Upper lobe of right lung (tissue), 1 donor: ENCODE measurements at regions not wholly inside any gene's neighbourhood (a gene's known extent, or its start where the extent isn't known, plus 50 kb on each side); places are given as distances from the start of the nearest gene placed in this dataset.

ENCODE experiments used
- ATAC-seq: fragments of 200-7000 bp; cut with Tn5 transposase; one replicate; pipeline ENCODE4 v1.9.1; 2020; ENCODE audit warnings: mild to moderate bottlenecking, moderate library complexity
- DNase-seq: peaks from one replicate; pipeline ENCODE4 v3.0.0-alpha.2; 2020
- H3K27ac ChIP-seq: fragments of 200-600 bp; one replicate; pipeline ENCODE4 v1.8.0; 2022
- H3K27me3 ChIP-seq: fragments of 200-600 bp; one replicate; pipeline ENCODE4 v1.8.0; 2022; ENCODE audit warnings: mild to moderate bottlenecking
- H3K36me3 ChIP-seq: fragments of 200-600 bp; one replicate; pipeline ENCODE4 v1.8.0; 2022
- H3K4me1 ChIP-seq: fragments of 200-600 bp; one replicate; pipeline ENCODE4 v1.8.0; 2022
- H3K4me3 ChIP-seq: fragments of 200-600 bp; one replicate; pipeline ENCODE4 v1.8.0; 2022; ENCODE audit warnings: mild to moderate bottlenecking
- H3K9me3 ChIP-seq: fragments of 200-600 bp; one replicate; pipeline ENCODE4 v1.8.0; 2022
- CTCF ChIP-seq: fragments of 200-600 bp; IDR thresholded peaks from one replicate; pipeline ENCODE4 v1.8.0; 2022; ENCODE audit warnings: antibody characterized with exemption
- intact Hi-C: fragments of 100-400 bp; cut with DNase I; formaldehyde crosslinking; loops from one replicate; pipeline ENCODE4 v1.11.0; 2022
- donor health status: DM: no; HTN: yes; CAD: no; lungs with severe emphysema.

- intact Hi-C loops, result no loop called here
- Histone ChIP-seq H3K4me3 (no peak overlapping the region), H3K36me3 (no peaks in the 10 kb centered on the region), H3K9me3 (no peaks in the 10 kb centered on the region), H3K27me3 (no peaks in the 10 kb centered on the region), H3K27ac (no peak overlapping the region), H3K4me1 (no peaks in the 10 kb centered on the region)
- ATAC-seq (no peak), DNase-seq (no peak)
- TF ChIP-seq CTCF, result no peak
Measured at GRCh38 chr4:108236264-108236663, 67.5 kb upstream of the LEF1 start.

GRCh38 chr4:108227923-108228322 lies 59.2 kb upstream of the LEF1 start:
- Histone ChIP-seq H3K9me3 (no peaks in the 10 kb centered on the region), H3K4me3 (no peak overlapping the region), H3K36me3 (no peaks in the 10 kb centered on the region), H3K27ac (no peak overlapping the region), H3K27me3 (no peaks in the 10 kb centered on the region), H3K4me1 (no peaks in the 10 kb centered on the region)
- intact Hi-C loops, result no loop called here
- no peak for TF ChIP-seq CTCF
- DNase-seq, result no peak
- ATAC-seq, result no peak

GRCh38 chr4:108224611-108225053 lies 55.9 kb upstream of the LEF1 start:
- Histone ChIP-seq H3K36me3 (no peaks in the 10 kb centered on the region), H3K27me3 (no peaks in the 10 kb centered on the region), H3K4me3 (no peak overlapping the region), H3K4me1 (no peaks in the 10 kb centered on the region), H3K9me3 (no peaks in the 10 kb centered on the region), H3K27ac (no peak overlapping the region)
- no peak for ATAC-seq
- intact Hi-C loops, result no loop called here
- no peak for TF ChIP-seq CTCF
- no peak for DNase-seq

- no peak for ATAC-seq
- no peak for TF ChIP-seq CTCF
- no peak overlapping the region for H3K27ac ChIP-seq
- no peak for DNase-seq
- no peaks in the 10 kb centered on the region for H3K4me1 ChIP-seq
- no peaks in the 10 kb centered on the region for H3K36me3 ChIP-seq
- no peaks in the 10 kb centered on the region for H3K9me3 ChIP-seq
- no peaks in the 10 kb centered on the region for H3K27me3 ChIP-seq
- H3K4me3 ChIP-seq, result no peak overlapping the region
- intact Hi-C loops, result no loop called here
Measured at GRCh38 chr4:108223313-108223712, 54.6 kb upstream of the LEF1 start.

- Histone ChIP-seq H3K36me3 (no peaks in the 10 kb centered on the region), H3K4me3 (no peak overlapping the region), H3K9me3 (no peaks in the 10 kb centered on the region), H3K27ac (no peak overlapping the region), H3K27me3 (no peaks in the 10 kb centered on the region), H3K4me1 (no peaks in the 10 kb centered on the region)
- DNase-seq (no peak), ATAC-seq (no peak)
- intact Hi-C loops, result no loop called here
- TF ChIP-seq CTCF, result no peak
Measured at GRCh38 chr4:108219998-108220397, 51.3 kb upstream of the LEF1 start.
